AG09319 (cell line): ENCODE measurements at regions not wholly inside any gene's neighbourhood (a gene's known extent, or its start where the extent isn't known, plus 50 kb on each side); places are given as distances from the start of the nearest gene placed in this dataset.

ENCODE experiments used
- DNase-seq: peaks from one replicate; pipeline ENCODE4 v3.0.0-alpha.2; 2010; ENCODE audit warnings: low read depth; ENCODE audit errors: extremely low read depth
- TF ChIP-seq, protein P1 (sequence below): IDR thresholded peaks from 2 replicates; pipeline ENCODE4 v1.5.1; 2011; ENCODE audit warnings: low read depth, mild to moderate bottlenecking, inconsistent platforms, low read length, moderate library complexity

DNA sequence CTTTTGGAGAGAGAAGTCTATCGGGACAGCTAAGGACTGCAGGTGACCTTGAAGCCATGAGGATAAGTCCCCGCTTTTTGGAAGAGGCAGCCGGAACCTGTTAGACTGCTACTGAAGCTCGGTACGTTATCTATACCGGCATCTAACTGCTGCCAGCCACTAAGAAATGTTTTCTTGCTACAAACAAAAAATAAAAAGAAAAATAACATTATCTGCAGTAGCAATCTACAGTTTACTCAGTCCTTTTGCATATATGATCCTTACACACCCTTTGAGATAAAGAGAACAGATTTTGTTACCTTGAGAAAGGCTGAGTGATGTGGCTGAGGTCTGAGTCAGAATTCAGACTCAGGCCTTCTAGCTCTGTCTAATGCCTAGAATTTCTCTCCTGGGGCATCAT, 314.6 kb downstream of the CDH26 start:
- no peak for DNase-seq
- TF ChIP-seq, protein P1, sequence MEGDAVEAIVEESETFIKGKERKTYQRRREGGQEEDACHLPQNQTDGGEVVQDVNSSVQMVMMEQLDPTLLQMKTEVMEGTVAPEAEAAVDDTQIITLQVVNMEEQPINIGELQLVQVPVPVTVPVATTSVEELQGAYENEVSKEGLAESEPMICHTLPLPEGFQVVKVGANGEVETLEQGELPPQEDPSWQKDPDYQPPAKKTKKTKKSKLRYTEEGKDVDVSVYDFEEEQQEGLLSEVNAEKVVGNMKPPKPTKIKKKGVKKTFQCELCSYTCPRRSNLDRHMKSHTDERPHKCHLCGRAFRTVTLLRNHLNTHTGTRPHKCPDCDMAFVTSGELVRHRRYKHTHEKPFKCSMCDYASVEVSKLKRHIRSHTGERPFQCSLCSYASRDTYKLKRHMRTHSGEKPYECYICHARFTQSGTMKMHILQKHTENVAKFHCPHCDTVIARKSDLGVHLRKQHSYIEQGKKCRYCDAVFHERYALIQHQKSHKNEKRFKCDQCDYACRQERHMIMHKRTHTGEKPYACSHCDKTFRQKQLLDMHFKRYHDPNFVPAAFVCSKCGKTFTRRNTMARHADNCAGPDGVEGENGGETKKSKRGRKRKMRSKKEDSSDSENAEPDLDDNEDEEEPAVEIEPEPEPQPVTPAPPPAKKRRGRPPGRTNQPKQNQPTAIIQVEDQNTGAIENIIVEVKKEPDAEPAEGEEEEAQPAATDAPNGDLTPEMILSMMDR = no peak

DNA sequence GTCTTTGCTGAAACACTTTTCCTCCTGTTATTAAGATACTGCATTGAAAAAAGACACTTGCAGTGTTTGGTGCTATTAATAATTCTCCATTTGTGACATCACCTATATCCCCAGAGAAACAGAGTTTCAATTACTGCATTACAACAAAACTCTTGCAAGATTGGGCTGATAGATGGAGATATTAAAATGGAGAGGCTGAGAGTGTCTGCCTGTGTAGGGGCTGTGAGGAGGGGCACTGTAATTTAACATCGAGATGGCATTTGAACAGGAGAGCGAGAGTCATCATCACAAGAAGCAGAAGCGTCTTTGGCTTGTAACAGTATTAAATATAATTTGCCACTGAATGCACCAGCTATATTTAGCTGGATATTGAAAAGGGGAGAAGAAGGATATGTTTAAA, 316.5 kb downstream of the CDH26 start:
- TF ChIP-seq, protein P1 = no peak
- no peak for DNase-seq

GRCh38 chr20:60281295-60281694, 323.1 kb downstream of the CDH26 start:
- TF ChIP-seq, protein P1 = no peak
- DNase-seq = no peak

DNA sequence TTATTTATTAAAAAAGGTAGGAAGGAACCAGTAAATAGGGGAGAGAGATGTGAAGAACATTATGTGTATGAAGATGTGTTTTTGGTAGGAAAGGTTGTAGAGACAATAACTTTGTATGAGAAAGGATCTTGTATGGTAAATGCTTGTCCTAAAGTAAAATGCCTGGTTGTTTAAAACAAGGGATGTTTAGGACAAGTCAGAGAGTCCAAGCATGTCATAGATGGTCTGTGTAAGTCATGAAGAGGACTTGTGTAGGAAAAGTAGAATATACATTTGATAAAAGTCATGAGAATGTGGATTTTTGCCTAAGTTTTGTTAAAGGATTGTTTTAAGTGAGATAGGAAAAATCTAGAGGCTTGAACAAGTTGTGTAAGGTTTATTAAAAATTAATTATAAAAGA, 325.1 kb downstream of the CDH26 start:
- DNase-seq = no peak
- TF ChIP-seq, protein P1 = no peak

- DNase-seq = no peak
- TF ChIP-seq, protein P1 = no peak
Observed at GRCh38 chr20:60286764-60287163, 328.5 kb downstream of the CDH26 start.

DNA sequence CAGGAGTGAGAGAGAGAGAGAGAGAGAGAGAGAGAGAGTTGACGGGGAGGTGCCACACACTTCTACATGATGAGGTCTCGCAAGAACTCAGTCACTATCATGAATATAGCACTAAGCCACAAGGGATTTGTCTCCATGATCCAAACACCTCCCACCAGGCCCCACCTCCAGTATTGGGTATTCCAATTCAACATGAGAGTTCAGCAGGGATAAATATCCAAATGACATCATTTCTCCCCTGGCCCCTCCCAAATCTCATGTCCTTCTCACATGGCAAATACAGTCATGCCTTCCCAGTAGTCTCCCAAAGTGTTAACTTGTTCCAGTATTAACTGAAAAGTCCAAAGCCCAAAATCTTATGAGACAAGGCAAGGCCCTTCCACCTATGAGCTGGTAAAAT, 330.7 kb downstream of the CDH26 start:
- no peak for DNase-seq
- TF ChIP-seq, protein P1 = no peak

DNA sequence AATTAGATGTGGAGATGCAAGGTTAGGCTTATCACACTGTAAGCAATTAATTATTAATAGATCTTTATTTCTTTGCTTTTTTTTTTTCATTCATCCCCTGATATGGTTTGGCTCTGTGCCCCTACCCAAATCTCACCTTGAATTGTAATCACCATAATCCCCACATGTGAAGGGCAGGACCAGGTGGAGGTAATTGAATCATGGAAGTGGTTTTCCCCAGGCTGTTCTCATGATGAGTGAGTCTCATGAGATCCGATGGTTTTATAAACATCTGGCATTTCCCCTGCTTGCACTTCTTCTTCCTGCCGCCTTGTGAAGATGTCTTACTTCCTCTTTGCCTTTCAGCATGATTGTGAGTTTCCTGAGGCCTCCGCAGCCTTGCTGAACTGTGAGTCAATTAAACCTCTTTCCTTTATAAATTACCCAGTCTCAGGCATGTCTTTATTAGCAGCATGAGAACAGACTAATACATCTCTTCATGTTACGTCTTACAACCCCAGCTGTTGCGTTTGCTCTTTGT, 333.8 kb downstream of the CDH26 start:
- DNase-seq = no peak
- TF ChIP-seq, protein P1 = no peak
